H1 (cell line): ENCODE measurements at regions not wholly inside any gene's neighbourhood (a gene's known extent, or its start where the extent isn't known, plus 50 kb on each side); places are given as distances from the start of the nearest gene placed in this dataset.

Source experiments
- ATF2 ChIP-seq: IDR thresholded peaks from 2 replicates; pipeline ENCODE4 v1.6.1; 2012; ENCODE audit warnings: low read length, inconsistent platforms
- CBX5 ChIP-seq: fragments of 300-800, 300-1000 bp; sonication (generic); IDR thresholded peaks from 2 replicates; pipeline ENCODE4 v1.7.1; 2016; ENCODE audit warnings: antibody characterized with exemption, low read length, low read depth
- CREB1 ChIP-seq: IDR thresholded peaks from 2 replicates; pipeline ENCODE4 v1.6.1; 2012; ENCODE audit warnings: inconsistent platforms
- SIN3A ChIP-seq, 2 experiments: IDR thresholded peaks in 1 of 2; conservative IDR thresholded peaks in 1 of 2; 2 replicates each; pipeline ENCODE4 v1.6.1; 2011 to 2012; ENCODE audit warnings: low read length in 2 of 2, improper control_type of control experiment in 1 of 2, low read depth in 1 of 2, mild to moderate bottlenecking in 1 of 2
- SUZ12 ChIP-seq: fragments of 200-600 bp; sonication (generic); IDR thresholded peaks from 2 replicates; pipeline ENCODE4 v1.6.1; 2012; ENCODE audit warnings: mild to moderate bottlenecking, inconsistent platforms, low read length, moderate library complexity, mixed read lengths

DNA sequence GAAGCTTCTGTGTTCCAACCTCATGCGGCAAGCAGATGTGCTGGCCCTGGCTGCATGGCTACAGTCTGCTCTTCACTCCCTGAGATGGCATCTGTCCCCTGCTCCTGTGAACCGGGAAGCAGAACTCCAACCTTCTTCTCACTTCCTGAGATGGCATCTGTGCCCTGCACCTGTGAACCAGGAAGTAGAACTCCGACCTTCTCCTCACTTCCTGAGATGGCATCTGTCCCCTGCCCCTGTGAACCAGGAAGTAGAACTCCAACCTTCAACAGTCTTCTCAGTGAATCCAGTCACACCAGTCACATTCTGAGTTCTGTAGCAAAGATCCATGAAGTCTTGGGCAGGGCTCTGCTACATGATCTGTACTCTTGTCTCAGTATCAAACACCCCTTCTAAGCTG lies 887.2 kb upstream of the KLHL29 start (continued):
- TF ChIP-seq SUZ12 (no peak), ATF2 (no peak), SIN3A (conservative IDR thresholded peaks at IDR 0.05 in 1 of 2, IDR thresholded peaks at IDR 0.05 in 1 of 2; ENCODE audit: low read depth in 1 of 2, low read length in 2 of 2) (no peak), CBX5 (no peak), CREB1 (no peak)
